Erythroblast (primary cell): ENCODE measurements at regions not wholly inside any gene's neighbourhood (a gene's known extent, or its start where the extent isn't known, plus 50 kb on each side); places are given as distances from the start of the nearest gene placed in this dataset.
"Not testable (repeated sequence)": the region's sequence is repeated elsewhere in the genome, so short reads cannot be mapped to it uniquely, and the experiment has no call there.

ENCODE experiments used
- DNase-seq, 2 experiments: peaks; one replicate each; lab custom pipeline; 2025; lab: John Stamatoyannopoulos, UW
- GATA1 ChIP-seq: IDR thresholded peaks from 2 replicates; pipeline ENCODE4 v1.6.1; 2011; ENCODE audit warnings: low read depth, mild to moderate bottlenecking, control low read depth, low read length, moderate library complexity
- POLR2A ChIP-seq: IDR thresholded peaks from 2 replicates; pipeline ENCODE4 v1.6.1; 2011; ENCODE audit warnings: mild to moderate bottlenecking, low read length

GRCh38 chrX:109049903-109050302 lies 313.5 kb upstream of the IRS4 start:
- TF ChIP-seq POLR2A (no peak), GATA1 (no peak)
- DNase-seq = no peak

DNA sequence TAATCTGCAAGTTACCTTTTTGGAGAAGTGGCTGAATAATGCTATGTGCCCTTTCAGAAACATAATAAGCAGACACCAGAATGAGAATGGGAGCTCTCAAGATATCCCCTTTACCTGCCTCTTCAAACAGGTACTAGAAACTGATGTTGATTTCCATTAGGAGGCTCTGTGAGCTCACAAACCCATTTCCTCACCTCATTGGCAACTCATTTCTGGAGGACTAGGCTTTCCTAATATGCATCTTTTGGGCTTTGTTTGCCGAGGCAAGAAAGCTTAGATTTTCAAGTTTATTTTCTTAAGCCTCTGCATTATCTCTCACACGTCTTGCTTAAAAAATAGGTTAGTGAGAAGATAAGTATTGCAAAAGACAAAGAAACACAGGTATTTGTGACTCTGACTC lies 313.1 kb upstream of the IRS4 start:
- no peak for DNase-seq
- TF ChIP-seq POLR2A = no peak

DNA sequence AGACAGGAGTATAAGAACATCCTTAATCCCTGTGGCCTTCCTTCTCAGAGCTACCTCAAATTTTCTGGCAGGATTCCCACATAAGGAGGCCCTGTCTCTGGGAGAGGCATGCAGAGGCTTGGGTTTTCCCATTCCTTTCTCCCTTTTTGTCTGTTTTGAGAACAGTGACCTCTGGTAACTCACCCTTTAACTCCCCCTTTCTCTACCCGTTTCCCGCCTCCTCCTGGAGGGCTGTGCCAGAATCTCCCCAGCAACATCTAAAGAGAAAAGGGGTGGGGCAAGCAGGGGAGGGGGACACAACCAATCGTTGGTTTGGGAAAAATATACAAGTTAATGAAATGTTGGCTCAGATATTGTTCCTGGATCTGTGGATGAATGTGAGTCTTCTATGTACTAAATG lies 303.7 kb upstream of the IRS4 start:
- TF ChIP-seq GATA1 (no peak), POLR2A (no peak)
- DNase-seq = no peak

DNA sequence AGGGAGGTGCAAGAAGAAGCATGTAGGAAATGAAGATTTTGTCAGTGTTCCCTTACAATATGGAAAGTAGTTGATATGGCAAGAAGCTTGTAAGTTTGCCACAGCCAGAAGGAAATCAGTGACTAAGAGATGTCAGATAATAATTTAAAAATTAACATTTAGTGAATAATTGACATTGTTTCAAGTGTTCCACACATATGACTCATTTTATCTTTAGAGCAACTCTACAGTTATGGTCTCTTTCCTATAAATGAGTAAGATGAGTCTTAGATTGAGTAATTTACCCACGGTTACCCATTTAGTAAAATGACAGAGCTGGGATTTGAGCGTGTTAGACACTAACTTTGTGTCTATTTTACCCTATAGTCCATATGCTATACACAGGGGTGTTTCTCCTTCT lies 300.3 kb upstream of the IRS4 start:
- no peak for TF ChIP-seq GATA1
- TF ChIP-seq POLR2A = no peak
- no peak for DNase-seq

- TF ChIP-seq GATA1 (no peak), POLR2A (no peak)
- no peak for DNase-seq
These were observed 257.5 kb upstream of the IRS4 start for GRCh38 chrX:108993909-108994308.

- not testable (repeated sequence) for DNase-seq
These were observed 236.5 kb upstream of the IRS4 start for GRCh38 chrX:108972899-108973298.

GRCh38 chrX:108947205-108947604 lies 210.8 kb upstream of the IRS4 start:
- TF ChIP-seq POLR2A (no peak), GATA1 (no peak)
- DNase-seq = no peak

DNA sequence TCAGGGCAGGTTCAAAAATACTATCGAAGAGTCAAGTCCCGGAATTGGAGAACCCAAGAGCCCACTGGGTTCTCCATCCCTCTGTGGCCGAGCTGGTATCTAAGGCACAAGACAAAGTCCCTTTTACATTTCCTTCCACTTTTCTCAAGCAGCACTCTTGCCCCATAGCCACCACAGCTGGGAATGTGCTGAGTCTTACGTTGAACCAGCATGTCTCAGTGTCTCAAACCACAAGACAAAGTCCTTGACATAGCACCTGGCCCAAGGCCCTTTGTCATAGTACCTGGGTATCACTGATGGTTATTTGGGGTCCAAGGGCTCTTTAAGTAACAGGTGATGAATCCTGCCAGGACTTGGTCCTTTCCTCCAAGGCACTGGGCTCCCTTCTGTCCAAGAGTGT lies 210.2 kb upstream of the IRS4 start:
- no peak for DNase-seq
- TF ChIP-seq GATA1 (no peak), POLR2A (no peak)

DNA sequence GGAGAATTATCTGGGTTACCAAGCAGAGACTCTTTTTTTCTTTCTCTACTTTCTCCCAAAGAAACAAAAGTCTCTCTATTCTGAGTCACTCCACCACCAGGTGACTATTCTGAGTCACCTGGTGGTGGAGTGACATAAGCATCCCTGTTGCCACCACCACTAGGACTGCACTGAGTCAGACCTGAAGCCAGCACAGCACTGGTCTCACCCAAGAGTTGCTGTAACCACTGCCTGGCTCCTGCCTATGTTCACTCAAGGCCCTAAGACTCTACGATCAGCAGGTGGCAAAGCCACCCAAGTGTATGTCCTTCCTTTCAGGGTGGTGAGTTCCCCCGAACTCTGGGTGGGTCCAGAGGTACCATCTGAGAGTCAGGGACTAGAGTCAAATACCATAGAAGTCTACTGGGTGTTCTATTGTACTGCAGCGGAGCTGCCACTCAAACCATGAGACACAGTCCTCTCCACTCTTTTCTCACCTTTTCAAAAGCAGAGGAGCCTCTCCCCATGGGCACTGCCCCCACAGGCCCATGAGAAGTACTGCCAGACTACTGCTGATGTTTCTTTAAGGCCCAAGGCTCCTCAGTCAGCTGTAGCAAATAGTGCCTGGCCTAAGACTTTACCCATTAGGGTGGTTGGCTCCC lies 209.6 kb upstream of the IRS4 start:
- no peak for DNase-seq
- TF ChIP-seq POLR2A = no peak
- no peak for TF ChIP-seq GATA1

DNA sequence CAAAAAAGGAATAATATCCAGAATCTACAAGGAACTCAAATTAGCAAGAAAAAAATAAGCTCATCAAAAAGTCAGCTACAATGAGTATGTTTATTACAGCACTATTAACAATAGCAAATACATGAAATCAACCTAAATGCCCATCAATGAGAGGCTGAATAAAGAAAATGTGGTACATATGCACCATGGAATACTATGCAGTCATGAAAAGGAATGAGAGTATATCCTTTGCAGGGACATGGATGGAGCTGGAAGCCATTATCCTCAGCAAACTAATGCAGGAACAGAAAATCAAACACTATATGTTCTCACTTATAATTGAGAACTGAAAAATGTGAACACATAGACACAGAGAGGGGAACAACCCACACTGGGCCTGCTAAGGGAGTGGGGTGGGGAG lies 178.4 kb upstream of the IRS4 start:
- no peak for DNase-seq
- TF ChIP-seq POLR2A (no peak), GATA1 (no peak)

- not testable (repeated sequence) for DNase-seq
These were observed 167.5 kb upstream of the IRS4 start for GRCh38 chrX:108903831-108904230.

DNA sequence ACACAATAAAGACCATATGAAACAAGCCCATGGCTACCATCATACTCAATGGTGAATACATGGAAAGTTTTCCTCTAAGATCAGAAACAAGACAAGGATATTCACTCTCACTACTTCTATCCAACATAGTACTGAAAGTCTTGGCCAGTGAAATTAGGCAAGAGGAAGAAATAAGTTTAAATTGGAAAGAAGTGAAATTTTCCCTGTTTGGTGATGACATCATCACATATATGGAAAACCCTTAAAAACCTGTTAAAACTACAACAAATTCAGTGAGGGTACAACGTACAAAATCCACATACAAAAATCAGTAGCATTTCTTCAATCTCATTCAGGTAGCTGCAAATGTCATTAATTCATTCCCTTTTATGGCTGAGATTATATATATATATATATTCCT lies 164.0 kb upstream of the IRS4 start:
- no peak for DNase-seq
- no peak for TF ChIP-seq GATA1
- TF ChIP-seq POLR2A = no peak

GRCh38 chrX:108896349-108896748 lies 160.0 kb upstream of the IRS4 start:
- DNase-seq = not testable (repeated sequence)

DNA sequence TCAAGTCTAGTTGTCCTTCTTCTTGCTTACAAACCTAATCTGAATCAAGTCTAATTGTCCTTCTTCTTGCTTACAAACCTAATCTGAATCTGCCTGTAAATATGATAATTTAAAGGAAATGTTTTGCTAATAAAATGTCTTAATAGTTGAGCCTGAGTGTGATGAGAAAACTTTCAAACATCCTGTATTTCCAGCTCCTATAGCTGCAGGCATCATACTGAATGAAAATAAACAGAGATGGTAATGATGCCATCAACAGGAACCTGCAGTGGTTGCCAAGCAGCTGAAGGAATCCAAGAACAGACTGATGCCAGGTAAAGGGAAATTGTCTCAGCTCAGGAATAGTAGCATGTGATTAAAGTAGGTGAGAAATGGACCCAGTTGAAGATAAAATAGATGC lies 156.1 kb upstream of the IRS4 start:
- no peak for DNase-seq
- TF ChIP-seq GATA1 (no peak), POLR2A (no peak)

- no peak for DNase-seq
- TF ChIP-seq POLR2A = no peak
- TF ChIP-seq GATA1 = no peak
These were observed 139.2 kb upstream of the IRS4 start for GRCh38 chrX:108875548-108875947.

GRCh38 chrX:108843039-108843438 lies 106.7 kb upstream of the IRS4 start:
- DNase-seq = not testable (repeated sequence)

- TF ChIP-seq GATA1 = no peak
- no peak for TF ChIP-seq POLR2A
- no peak for DNase-seq
These were observed 97.6 kb upstream of the IRS4 start for GRCh38 chrX:108833993-108834392.
